H9 (cell line): ENCODE measurements at regions not wholly inside any gene's neighbourhood (a gene's known extent, or its start where the extent isn't known, plus 50 kb on each side); places are given as distances from the start of the nearest gene placed in this dataset.

Experiments
- DNase-seq: peaks from one replicate; pipeline ENCODE4 v3.0.0-alpha.2; 2017
- H2AFZ ChIP-seq: one replicate; pipeline ENCODE4 v1.6.1; 2013; ENCODE audit warnings: mild to moderate bottlenecking, low read length, control low read depth, moderate library complexity
- H2AK5ac ChIP-seq: 2 replicates; pipeline ENCODE4 v1.6.1; 2013; ENCODE audit warnings: low read length, control low read depth, mixed read lengths; ENCODE audit not compliant: insufficient read length
- H2BK120ac ChIP-seq: one replicate; pipeline ENCODE4 v1.6.1; 2013; ENCODE audit warnings: low read depth, mild to moderate bottlenecking, low read length, control low read depth, inconsistent platforms; ENCODE audit not compliant: poor library complexity, severe bottlenecking
- H2BK12ac ChIP-seq: 2 replicates; pipeline ENCODE4 v1.6.1; 2013; ENCODE audit warnings: low read length, control low read depth, mixed read lengths, low read depth; ENCODE audit not compliant: insufficient read length
- H2BK15ac ChIP-seq: 2 replicates; pipeline ENCODE4 v1.6.1; 2013; ENCODE audit warnings: low read depth, low read length, control low read depth
- H2BK20ac ChIP-seq: one replicate; pipeline ENCODE4 v1.6.1; 2013; ENCODE audit warnings: low read depth, mild to moderate bottlenecking, low read length, control low read depth, inconsistent platforms; ENCODE audit not compliant: poor library complexity, severe bottlenecking
- H2BK5ac ChIP-seq: 2 replicates; pipeline ENCODE4 v1.6.1; 2013; ENCODE audit warnings: low read length, control low read depth, mixed read lengths; ENCODE audit not compliant: insufficient read length
- H3K14ac ChIP-seq: 2 replicates; pipeline ENCODE4 v1.6.1; 2013; ENCODE audit warnings: low read length, control low read depth; ENCODE audit not compliant: insufficient read depth
- H3K18ac ChIP-seq: 2 replicates; pipeline ENCODE4 v1.6.1; 2013; ENCODE audit warnings: low read depth, mild to moderate bottlenecking, mixed read lengths, low read length, control low read depth; ENCODE audit not compliant: insufficient read length
- H3K23ac ChIP-seq: 2 replicates; pipeline ENCODE4 v1.6.1; 2013; ENCODE audit warnings: low read length, control low read depth, mixed read lengths, low read depth; ENCODE audit not compliant: insufficient read length
- H3K23me2 ChIP-seq: 2 replicates; pipeline ENCODE4 v1.6.1; 2013; ENCODE audit warnings: low read depth, mild to moderate bottlenecking, mixed read lengths, low read length, control low read depth; ENCODE audit not compliant: insufficient read length, poor library complexity, severe bottlenecking
- H3K27ac ChIP-seq: 2 replicates; pipeline ENCODE4 v1.5.1; 2013; ENCODE audit warnings: low read length, control low read depth, mixed read lengths, low read depth; ENCODE audit not compliant: insufficient read length
- H3K27me3 ChIP-seq: 2 replicates; pipeline ENCODE4 v1.6.1; 2013; ENCODE audit warnings: low read length, control low read depth, inconsistent platforms; ENCODE audit not compliant: insufficient read depth
- H3K4ac ChIP-seq: 2 replicates; pipeline ENCODE4 v1.6.1; 2013; ENCODE audit warnings: low read depth, mild to moderate bottlenecking, control low read depth, inconsistent platforms, low read length, moderate library complexity
- H3K4me1 ChIP-seq: 2 replicates; pipeline ENCODE4 v1.6.1; 2013; ENCODE audit warnings: low read length, control low read depth, inconsistent platforms; ENCODE audit not compliant: insufficient read depth
- H3K4me2 ChIP-seq: 2 replicates; pipeline ENCODE4 v1.6.1; 2013; ENCODE audit warnings: low read length, control low read depth, mixed read lengths; ENCODE audit not compliant: insufficient read length, insufficient read depth
- H3K56ac ChIP-seq: 2 replicates; pipeline ENCODE4 v1.6.1; 2013; ENCODE audit warnings: low read depth, mild to moderate bottlenecking, mixed read lengths, low read length, control low read depth; ENCODE audit not compliant: insufficient read length
- H3K79me1 ChIP-seq: 2 replicates; pipeline ENCODE4 v1.6.1; 2013; ENCODE audit warnings: low read depth, mild to moderate bottlenecking, moderate library complexity, low read length, control low read depth, inconsistent platforms; ENCODE audit not compliant: insufficient read depth, poor library complexity, severe bottlenecking
- H3K79me2 ChIP-seq: 2 replicates; pipeline ENCODE4 v1.6.1; 2013; ENCODE audit warnings: low read length, control low read depth, inconsistent platforms; ENCODE audit not compliant: insufficient read depth
- H3K9ac ChIP-seq: 2 replicates; pipeline ENCODE4 v1.6.1; 2013; ENCODE audit warnings: low read length, control low read depth, mixed read lengths; ENCODE audit not compliant: insufficient read length; ENCODE audit errors: extremely low read depth
- H3K9me3 ChIP-seq: one replicate; pipeline ENCODE4 v1.6.1; 2013; ENCODE audit warnings: low read depth, low read length, inconsistent platforms; ENCODE audit not compliant: control insufficient read depth
- H3T11ph ChIP-seq: one replicate; pipeline ENCODE4 v1.6.1; 2013; ENCODE audit warnings: mild to moderate bottlenecking, low read length, control low read depth, inconsistent platforms
- H4K20me1 ChIP-seq: one replicate; pipeline ENCODE4 v1.6.1; 2013; ENCODE audit not compliant: control insufficient read depth, insufficient read length, insufficient read depth
- H4K5ac ChIP-seq: 2 replicates; pipeline ENCODE4 v1.6.1; 2013; ENCODE audit warnings: low read depth, mild to moderate bottlenecking, mixed read lengths, low read length, control low read depth; ENCODE audit not compliant: insufficient read length
- H4K8ac ChIP-seq: replicated peaks from 2 replicates; pipeline ENCODE4 v1.6.1; 2013; ENCODE audit warnings: low read length, control low read depth, mixed read lengths, low read depth; ENCODE audit not compliant: insufficient read length
- H4K91ac ChIP-seq: 2 replicates; pipeline ENCODE4 v1.6.1; 2013; ENCODE audit warnings: low read depth, mild to moderate bottlenecking, moderate library complexity, mixed read lengths, low read length, control low read depth; ENCODE audit not compliant: insufficient read length
- H3K27ac Mint-ChIP-seq, 3 experiments: 2 replicates in 2 of 3; 3 replicates in 1 of 3; pipeline ENCODE4 v1.8.0; 2020 to 2021; ENCODE audit warnings: mixed read lengths in 3 of 3, mild to moderate bottlenecking in 1 of 3, moderate library complexity in 1 of 3
- H3K27me3 Mint-ChIP-seq: 2 replicates; pipeline ENCODE4 v1.8.0; 2021; ENCODE audit warnings: low read depth, mild to moderate bottlenecking, moderate library complexity, mixed read lengths
- H3K36me3 Mint-ChIP-seq, 3 experiments: 2 replicates in 2 of 3; 3 replicates in 1 of 3; pipeline ENCODE4 v1.8.0; 2020 to 2021; ENCODE audit warnings: low read depth in 3 of 3, mixed read lengths in 3 of 3; ENCODE audit not compliant: insufficient read depth in 1 of 3
- H3K4me1 Mint-ChIP-seq, 2 experiments: 2 replicates each; pipeline ENCODE4 v1.8.0; 2020; ENCODE audit warnings: mixed read lengths in 2 of 2
- H3K4me3 Mint-ChIP-seq, 2 experiments: 2 replicates in 1 of 2; 3 replicates in 1 of 2; pipeline ENCODE4 v1.8.0; 2020 to 2021; ENCODE audit warnings: mild to moderate bottlenecking in 2 of 2, mixed read lengths in 2 of 2, moderate library complexity in 1 of 2
- H3K9me3 Mint-ChIP-seq, 2 experiments: 2 replicates in 1 of 2; 3 replicates in 1 of 2; pipeline ENCODE4 v1.8.0; 2020; ENCODE audit warnings: mild to moderate bottlenecking in 2 of 2, mixed read lengths in 2 of 2, moderate library complexity in 1 of 2
- CTCF ChIP-seq: fragments of 200-600 bp; sonication (generic); conservative IDR thresholded peaks from 3 replicates; pipeline ENCODE4 v1.8.0; 2021; ENCODE audit warnings: antibody characterized with exemption, mild to moderate bottlenecking
- WGBS: extraction: QIAGEN DNeasy Blood & Tissue Kit; methylation state at CpG from one replicate; pipeline ENCODE4 v1.1.7; 2013; ENCODE audit warnings: missing lambda C conversion rate, low lambda C conversion rate, mixed read lengths; ENCODE audit not compliant: insufficient read length; ENCODE audit errors: extremely low coverage; 5-methylcytosine and 5-hydroxymethylcytosine counted together

GRCh38 chr1:58941471-58942289 is 157.8 kb upstream of the JUN start:
- H3T11ph ChIP-seq: no peak overlapping the region
- Mint-ChIP-seq H3K4me3 (no peak overlapping the region), H3K9me3 (no peaks in the 10 kb centered on the region), H3K4me1 (no peaks in the 10 kb centered on the region), H3K36me3 (no peaks in the 10 kb centered on the region), H3K27ac (no peak overlapping the region), H3K27me3 (no peaks in the 10 kb centered on the region; the same call in 1 of the 2 replicates)
- H3K23ac ChIP-seq: no peak overlapping the region
- DNase-seq: no peak
- TF ChIP-seq CTCF: no peak
- H2AFZ ChIP-seq: no peak overlapping the region
- no peak overlapping the region for H3K9ac ChIP-seq
- no peak overlapping the region for H4K91ac ChIP-seq
- no peaks in the 10 kb centered on the region for H3K23me2 ChIP-seq
- H3K56ac ChIP-seq: no peak overlapping the region
- H2BK5ac ChIP-seq: no peak overlapping the region
- no peaks in the 10 kb centered on the region for H3K79me1 ChIP-seq
- no peaks in the 10 kb centered on the region for H4K20me1 ChIP-seq
- no peak overlapping the region for H4K5ac ChIP-seq
- H2BK120ac ChIP-seq: no peak overlapping the region
- H3K27me3 ChIP-seq: no peaks in the 10 kb centered on the region
- no peak overlapping the region for H2BK12ac ChIP-seq
- no peak overlapping the region for H4K8ac ChIP-seq
- no peak overlapping the region for H2BK20ac ChIP-seq
- H3K27ac ChIP-seq: no peak overlapping the region
- H3K18ac ChIP-seq: no peak overlapping the region
- no peak overlapping the region for H3K4ac ChIP-seq
- no peaks in the 10 kb centered on the region for H3K79me2 ChIP-seq
- H3K4me1 ChIP-seq: no peaks in the 10 kb centered on the region
- H3K9me3 ChIP-seq: no peaks in the 10 kb centered on the region
- no CpG with 5 or more reads among the region's 4 CpGs for WGBS
- H2BK15ac ChIP-seq: no peak overlapping the region
- no peak overlapping the region for H3K14ac ChIP-seq
- H3K4me2 ChIP-seq: no peak overlapping the region
- H2AK5ac ChIP-seq: no peak overlapping the region
